ENCODE measurements at regions not wholly inside any gene's neighbourhood (a gene's known extent, or its start where the extent isn't known, plus 50 kb on each side); places are given as distances from the start of the nearest gene placed in this dataset.

DNA sequence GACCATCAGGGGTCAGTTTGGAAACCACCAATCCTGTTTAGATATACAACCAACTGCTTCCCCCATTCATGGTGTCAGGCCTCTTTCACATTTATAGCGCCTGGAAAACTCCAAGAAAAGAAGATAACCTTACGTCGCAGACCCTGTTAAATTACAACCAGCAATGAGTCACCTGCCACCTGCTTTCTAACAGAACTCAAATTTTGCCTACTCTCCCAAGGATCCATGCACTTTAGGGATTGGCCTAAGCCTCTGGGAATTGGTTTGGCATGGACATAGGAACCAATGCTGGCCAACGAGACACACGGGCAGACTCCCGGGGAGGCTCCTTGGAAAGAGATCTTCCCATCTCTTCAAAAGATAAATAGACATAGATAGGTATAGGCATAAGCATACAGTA is 87.0 kb downstream of the FEM1C start:
- no peak overlapping the region for H3K4me3 ChIP-seq

DNA sequence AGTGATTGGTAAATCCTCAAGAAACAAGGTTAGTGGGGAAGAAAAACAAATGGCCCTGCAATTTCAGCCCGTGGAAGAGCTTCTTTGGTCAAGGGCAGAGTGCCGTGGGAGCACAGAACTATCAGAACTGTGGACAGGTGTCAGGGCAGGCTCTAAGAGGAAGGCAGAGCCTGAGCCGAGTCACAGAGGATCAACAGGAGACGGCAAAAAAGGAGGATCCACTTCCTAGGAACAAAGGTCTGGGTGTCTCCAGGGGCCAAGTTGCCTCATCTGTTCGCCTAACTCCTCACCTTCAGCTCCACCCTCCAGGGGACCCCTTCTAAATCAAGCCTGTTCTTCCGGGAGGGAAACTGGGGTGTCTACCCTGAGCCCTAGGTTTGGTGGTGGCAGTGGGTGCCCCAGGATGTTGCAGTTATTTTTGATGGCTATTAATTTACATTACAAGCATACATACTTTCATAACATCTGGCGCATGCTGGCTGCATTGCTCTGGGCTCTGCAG is 88.0 kb downstream of the FEM1C start:
- no peaks in the 10 kb centered on the region for H3K27me3 ChIP-seq
- H3K9me3 ChIP-seq = no peaks in the 10 kb centered on the region
- H3K4me1 ChIP-seq = no peaks in the 10 kb centered on the region
- H3K4me3 ChIP-seq = no peak overlapping the region
- H3K36me3 ChIP-seq = no peaks in the 10 kb centered on the region
- intact Hi-C loops (cut with DNase I; ENCODE audit: low total_unique reads) = no loop called here
- no peak for DNase-seq
- H3K27ac ChIP-seq = no peak overlapping the region
- TF ChIP-seq POLR2A (IDR thresholded peaks at IDR 0.05) = no peak
- TF ChIP-seq, protein P1, sequence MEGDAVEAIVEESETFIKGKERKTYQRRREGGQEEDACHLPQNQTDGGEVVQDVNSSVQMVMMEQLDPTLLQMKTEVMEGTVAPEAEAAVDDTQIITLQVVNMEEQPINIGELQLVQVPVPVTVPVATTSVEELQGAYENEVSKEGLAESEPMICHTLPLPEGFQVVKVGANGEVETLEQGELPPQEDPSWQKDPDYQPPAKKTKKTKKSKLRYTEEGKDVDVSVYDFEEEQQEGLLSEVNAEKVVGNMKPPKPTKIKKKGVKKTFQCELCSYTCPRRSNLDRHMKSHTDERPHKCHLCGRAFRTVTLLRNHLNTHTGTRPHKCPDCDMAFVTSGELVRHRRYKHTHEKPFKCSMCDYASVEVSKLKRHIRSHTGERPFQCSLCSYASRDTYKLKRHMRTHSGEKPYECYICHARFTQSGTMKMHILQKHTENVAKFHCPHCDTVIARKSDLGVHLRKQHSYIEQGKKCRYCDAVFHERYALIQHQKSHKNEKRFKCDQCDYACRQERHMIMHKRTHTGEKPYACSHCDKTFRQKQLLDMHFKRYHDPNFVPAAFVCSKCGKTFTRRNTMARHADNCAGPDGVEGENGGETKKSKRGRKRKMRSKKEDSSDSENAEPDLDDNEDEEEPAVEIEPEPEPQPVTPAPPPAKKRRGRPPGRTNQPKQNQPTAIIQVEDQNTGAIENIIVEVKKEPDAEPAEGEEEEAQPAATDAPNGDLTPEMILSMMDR (IDR thresholded peaks at IDR 0.05) = no peak

More for the DNA sequence above, 87.0 kb downstream of the FEM1C start:
- Histone ChIP-seq H3K9me3 (no peaks in the 10 kb centered on the region), H3K27ac (no peak overlapping the region), H3K4me1 (no peaks in the 10 kb centered on the region), H3K27me3 (no peaks in the 10 kb centered on the region), H3K36me3 (no peaks in the 10 kb centered on the region)
- intact Hi-C loops (cut with DNase I; ENCODE audit: low total_unique reads) = no loop called here
- TF ChIP-seq POLR2A (IDR thresholded peaks at IDR 0.05) = no peak
- TF ChIP-seq, protein P1 (IDR thresholded peaks at IDR 0.05) = no peak
- no peak for DNase-seq

DNA sequence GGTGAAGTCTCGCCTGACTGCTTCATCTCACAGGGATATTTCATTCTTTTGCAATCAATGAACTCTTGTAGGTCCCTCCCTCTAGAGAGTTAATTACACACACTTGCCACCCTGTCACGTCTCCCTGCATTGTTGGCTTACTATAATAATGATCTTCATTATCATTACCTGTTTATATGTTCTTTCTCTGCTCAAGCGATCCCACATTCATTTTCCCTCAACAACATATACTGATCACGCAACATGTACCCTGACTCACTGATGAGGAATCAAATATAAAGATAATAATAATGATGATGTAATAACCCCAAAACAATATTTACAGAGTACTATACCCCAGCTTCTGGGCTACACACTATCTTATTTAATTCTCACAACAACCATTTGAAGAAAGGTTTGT is 88.5 kb downstream of the FEM1C start:
- Histone ChIP-seq H3K27me3 (no peaks in the 10 kb centered on the region), H3K4me3 (no peak overlapping the region), H3K27ac (no peak overlapping the region), H3K36me3 (no peaks in the 10 kb centered on the region), H3K9me3 (no peaks in the 10 kb centered on the region), H3K4me1 (no peaks in the 10 kb centered on the region)
- TF ChIP-seq, protein P1 (IDR thresholded peaks at IDR 0.05) = no peak
- TF ChIP-seq POLR2A (IDR thresholded peaks at IDR 0.05) = no peak
- intact Hi-C loops (cut with DNase I; ENCODE audit: low total_unique reads) = no loop called here
- no peak for DNase-seq

DNA sequence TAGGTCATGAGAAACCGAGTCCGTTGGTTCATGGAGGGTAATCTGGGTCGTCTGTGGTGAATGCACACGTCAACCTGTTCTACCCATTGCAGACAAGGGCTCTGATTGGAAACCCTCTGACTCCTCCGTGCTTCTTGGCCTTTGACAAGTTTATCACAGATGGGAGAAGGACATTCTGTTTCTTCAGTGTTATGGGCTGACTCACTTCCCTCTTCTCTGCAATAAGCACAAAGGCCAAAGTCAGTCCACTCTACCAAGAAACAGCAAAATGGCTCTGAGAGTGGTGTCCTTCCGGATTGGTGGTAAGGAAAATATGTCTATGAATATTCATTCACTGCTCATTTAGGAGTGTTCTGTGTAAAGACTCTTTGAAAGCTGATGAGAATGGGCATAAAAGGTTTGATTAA is 89.3 kb downstream of the FEM1C start:
- H3K9me3 ChIP-seq = no peaks in the 10 kb centered on the region
- H3K4me3 ChIP-seq = no peak overlapping the region
- H3K4me1 ChIP-seq = no peaks in the 10 kb centered on the region
- intact Hi-C loops (cut with DNase I; ENCODE audit: low total_unique reads) = no loop called here
- H3K36me3 ChIP-seq = no peaks in the 10 kb centered on the region
- no peak overlapping the region for H3K27ac ChIP-seq
- TF ChIP-seq, protein P1 (IDR thresholded peaks at IDR 0.05) = no peak
- TF ChIP-seq POLR2A (IDR thresholded peaks at IDR 0.05) = no peak
- DNase-seq = no peak
- no peaks in the 10 kb centered on the region for H3K27me3 ChIP-seq

DNA sequence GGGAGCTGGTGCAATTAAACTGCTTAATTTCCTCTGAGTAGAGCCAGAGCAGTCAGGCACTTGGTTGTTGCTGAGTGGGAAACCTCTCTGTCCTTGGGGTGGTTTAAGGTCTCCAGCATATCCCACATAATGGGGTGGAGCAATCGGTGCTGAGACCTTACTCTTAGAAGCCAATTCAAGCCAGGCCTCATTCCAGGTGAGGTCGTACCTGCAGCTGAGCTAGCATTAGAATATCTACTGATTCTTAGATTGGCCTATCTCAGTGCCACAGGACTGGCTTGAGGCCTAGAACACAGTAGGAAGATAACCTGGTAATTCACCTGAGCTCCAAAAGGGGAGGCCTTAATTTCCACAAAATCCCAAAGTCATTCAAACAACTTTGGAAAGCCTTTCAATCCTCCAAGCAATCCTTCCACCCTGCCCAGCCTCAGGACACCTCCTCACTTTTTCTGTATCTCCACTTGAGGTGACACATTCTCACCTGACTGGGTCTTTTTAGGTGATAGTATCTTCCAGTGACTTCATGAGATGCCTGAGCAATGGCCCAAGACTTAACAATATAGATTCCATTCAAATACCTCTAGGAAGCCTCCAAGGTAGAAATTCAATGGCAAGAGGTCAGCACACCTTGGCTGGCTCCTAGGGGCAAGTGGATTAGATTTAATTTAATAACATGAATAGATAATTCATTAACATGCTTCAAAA is 91.0 kb downstream of the FEM1C start:
- DNase-seq = no peak
- TF ChIP-seq, protein P1 (IDR thresholded peaks at IDR 0.05) = no peak
- no peak for TF ChIP-seq POLR2A (IDR thresholded peaks at IDR 0.05)
- intact Hi-C loops (cut with DNase I; ENCODE audit: low total_unique reads) = no loop called here
- H3K4me1 ChIP-seq = no peaks in the 10 kb centered on the region
- no peaks in the 10 kb centered on the region for H3K36me3 ChIP-seq
- no peaks in the 10 kb centered on the region for H3K9me3 ChIP-seq
- H3K4me3 ChIP-seq = no peak overlapping the region
- no peak overlapping the region for H3K27ac ChIP-seq
- H3K27me3 ChIP-seq = no peaks in the 10 kb centered on the region
